GM23338 (cell line): ENCODE measurements at regions not wholly inside any gene's neighbourhood (a gene's known extent, or its start where the extent isn't known, plus 50 kb on each side); places are given as distances from the start of the nearest gene placed in this dataset.

Experiments
- ATAC-seq: fragments of 200-7000 bp; cut with Tn5 transposase; 3 replicates; pipeline ENCODE4 v1.9.1; 2020
- DNase-seq: peaks from one replicate; pipeline ENCODE4 v3.0.0-alpha.2; 2015; ENCODE audit warnings: low spot score
- H2AFZ ChIP-seq: fragments of 200-600 bp; sonication (generic); 2 replicates; pipeline ENCODE4 v1.8.0; 2016; ENCODE audit warnings: antibody characterized with exemption, mild to moderate bottlenecking, moderate library complexity
- H3F3A ChIP-seq: fragments of 200-600 bp; sonication (generic); replicated peaks from 2 replicates; pipeline ENCODE4 v1.8.0; 2017; ENCODE audit warnings: antibody characterized with exemption, mixed run types, low read depth
- H3K27ac ChIP-seq: fragments of 200-600 bp; sonication (generic); 2 replicates; pipeline ENCODE4 v1.6.1; 2016; ENCODE audit warnings: low read depth
- H3K27me3 ChIP-seq: fragments of 200-600 bp; sonication (generic); 2 replicates; pipeline ENCODE4 v1.8.0; 2016; ENCODE audit warnings: mild to moderate bottlenecking, mixed run types, moderate library complexity; ENCODE audit not compliant: insufficient read depth
- H3K36me3 ChIP-seq: fragments of 200-600 bp; sonication (generic); 2 replicates; pipeline ENCODE4 v1.8.0; 2016; ENCODE audit warnings: mild to moderate bottlenecking; ENCODE audit not compliant: insufficient read depth
- H3K4me1 ChIP-seq: fragments of 200-600 bp; sonication (generic); 2 replicates; pipeline ENCODE4 v1.8.0; 2016; ENCODE audit warnings: mild to moderate bottlenecking, moderate library complexity; ENCODE audit not compliant: insufficient read depth
- H3K4me2 ChIP-seq: fragments of 200-600 bp; sonication (generic); 2 replicates; pipeline ENCODE4 v1.7.1; 2017; ENCODE audit warnings: mixed run types
- H3K4me3 ChIP-seq: fragments of 200-600 bp; sonication (generic); 2 replicates; pipeline ENCODE4 v1.6.1; 2016; ENCODE audit warnings: mixed run types
- H3K79me2 ChIP-seq: fragments of 200-600 bp; sonication (generic); replicated peaks from 2 replicates; pipeline ENCODE4 v1.8.0; 2017; ENCODE audit warnings: mild to moderate bottlenecking; ENCODE audit not compliant: insufficient read depth
- H3K9me2 ChIP-seq: fragments of 200-600 bp; sonication (generic); 2 replicates; pipeline ENCODE4 v1.8.0; 2017; ENCODE audit not compliant: insufficient read depth
- H4K20me1 ChIP-seq: fragments of 200-600 bp; sonication (generic); replicated peaks from 2 replicates; pipeline ENCODE4 v1.8.0; 2017; ENCODE audit warnings: mild to moderate bottlenecking; ENCODE audit not compliant: insufficient read depth
- H3K27ac Mint-ChIP-seq: 2 replicates; pipeline ENCODE4 v1.8.0; 2020; ENCODE audit warnings: inconsistent platforms, mild to moderate bottlenecking, moderate library complexity, mixed read lengths
- H3K27me3 Mint-ChIP-seq: 3 replicates; pipeline ENCODE4 v1.8.0; 2022; ENCODE audit warnings: low read depth, mild to moderate bottlenecking, moderate library complexity, mixed read lengths, inconsistent platforms; ENCODE audit not compliant: insufficient read depth, poor library complexity
- H3K36me3 Mint-ChIP-seq: 3 replicates; pipeline ENCODE4 v1.8.0; 2021; ENCODE audit warnings: low read depth, mild to moderate bottlenecking, inconsistent platforms, moderate library complexity, mixed read lengths
- H3K4me1 Mint-ChIP-seq: 3 replicates; pipeline ENCODE4 v1.8.0; 2020; ENCODE audit warnings: mild to moderate bottlenecking, inconsistent platforms, mixed read lengths
- H3K4me3 Mint-ChIP-seq: 3 replicates; pipeline ENCODE4 v1.8.0; 2021; ENCODE audit warnings: moderate library complexity, mild to moderate bottlenecking, inconsistent platforms, mixed read lengths
- H3K9me3 Mint-ChIP-seq: 3 replicates; pipeline ENCODE4 v1.8.0; 2020; ENCODE audit warnings: moderate library complexity, mild to moderate bottlenecking, inconsistent platforms, mixed read lengths
- EZH2 ChIP-seq: fragments of 200-600 bp; sonication (generic); IDR thresholded peaks from one replicate; pipeline ENCODE4 v1.8.0; 2017; ENCODE audit warnings: antibody characterized with exemption, mild to moderate bottlenecking, low read depth; ENCODE audit not compliant: unreplicated experiment
- EZH2phosphoT487 ChIP-seq: fragments of 200-600 bp; sonication (generic); IDR thresholded peaks from one replicate; pipeline ENCODE4 v1.8.1; 2018; ENCODE audit warnings: antibody characterized with exemption; ENCODE audit not compliant: unreplicated experiment
- JUNB ChIP-seq: IDR thresholded peaks from one replicate; pipeline ENCODE4 v1.6.1; 2016; ENCODE audit warnings: antibody characterized with exemption; ENCODE audit not compliant: unreplicated experiment
- NANOG ChIP-seq: IDR thresholded peaks from 2 replicates; pipeline ENCODE4 v1.6.1; 2016; ENCODE audit warnings: antibody characterized with exemption, borderline replicate concordance
- POLR2AphosphoS5 ChIP-seq: IDR thresholded peaks from 2 replicates; pipeline ENCODE4 v1.6.1; 2016; ENCODE audit warnings: antibody characterized with exemption, low read depth
- ZNF114 ChIP-seq: fragments of 250-450 bp; sonication (Bioruptor Pico); IDR thresholded peaks from 2 replicates; pipeline ENCODE4 v1.5.0; 2020; ENCODE audit warnings: mild to moderate bottlenecking, moderate library complexity
- ZNF331 ChIP-seq: fragments of 250-450 bp; sonication (Bioruptor Pico); IDR thresholded peaks from 2 replicates; pipeline ENCODE4 v1.5.0; 2020; ENCODE audit warnings: low read depth, mild to moderate bottlenecking, moderate library complexity
- TF ChIP-seq, protein P1 (sequence below): IDR thresholded peaks from 2 replicates; pipeline ENCODE4 v1.6.1; 2016; ENCODE audit warnings: antibody characterized with exemption
- TF ChIP-seq, protein P2 (sequence below), 2 experiments: fragments of 200-600 bp in 1 of 2; sonication (generic) in 1 of 2; conservative IDR thresholded peaks; 2 replicates each; pipeline versions ENCODE4 v1.5.1 to v1.6.1; 2016 to 2017; ENCODE audit warnings: antibody characterized with exemption in 2 of 2, low read depth in 2 of 2, mild to moderate bottlenecking in 2 of 2, moderate library complexity in 1 of 2
- TF ChIP-seq, protein P3 (sequence below): fragments of 250-450 bp; sonication (Bioruptor Pico); IDR thresholded peaks from 2 replicates; pipeline ENCODE4 v1.5.0; 2020; ENCODE audit warnings: mild to moderate bottlenecking, moderate library complexity

DNA sequence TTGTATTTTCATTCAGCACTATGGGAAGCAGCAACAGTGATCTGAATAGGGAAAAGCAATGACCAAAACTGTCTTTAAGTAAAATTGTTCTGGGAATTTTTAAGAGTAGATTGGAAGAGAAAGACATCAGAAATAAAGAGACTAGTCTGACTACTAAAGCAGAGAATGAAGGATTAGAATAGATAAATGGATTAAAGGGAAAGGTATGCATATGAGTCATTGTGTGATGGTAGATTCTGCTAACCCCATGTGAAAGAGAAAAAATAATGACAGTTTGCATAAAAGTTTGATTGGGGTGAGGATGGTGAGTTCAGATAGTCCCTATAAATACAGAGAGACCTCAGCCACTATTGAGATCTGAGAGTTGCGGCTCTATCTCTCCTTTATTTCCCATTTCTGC, 139.6 kb upstream of the DCC start:
- Mint-ChIP-seq H3K27me3 (peaks cover 4% of the 10 kb centered on the region), H3K4me1 (peaks cover 6% of the 10 kb centered on the region; the same call in 1 of the 3 replicates), H3K27ac (peak overlapping the region; percentile 37; the same call in 1 of the 2 replicates), H3K36me3 (no peaks in the 10 kb centered on the region), H3K4me3 (no peak overlapping the region), H3K9me3 (no peaks in the 10 kb centered on the region)
- DNase-seq (no peak), ATAC-seq (no peak)
- TF ChIP-seq NANOG (no peak), ZNF114 (CRISPR knock-in tag) (no peak), ZNF331 (CRISPR knock-in tag) (no peak), POLR2AphosphoS5 (no peak)
- TF ChIP-seq, protein P1, sequence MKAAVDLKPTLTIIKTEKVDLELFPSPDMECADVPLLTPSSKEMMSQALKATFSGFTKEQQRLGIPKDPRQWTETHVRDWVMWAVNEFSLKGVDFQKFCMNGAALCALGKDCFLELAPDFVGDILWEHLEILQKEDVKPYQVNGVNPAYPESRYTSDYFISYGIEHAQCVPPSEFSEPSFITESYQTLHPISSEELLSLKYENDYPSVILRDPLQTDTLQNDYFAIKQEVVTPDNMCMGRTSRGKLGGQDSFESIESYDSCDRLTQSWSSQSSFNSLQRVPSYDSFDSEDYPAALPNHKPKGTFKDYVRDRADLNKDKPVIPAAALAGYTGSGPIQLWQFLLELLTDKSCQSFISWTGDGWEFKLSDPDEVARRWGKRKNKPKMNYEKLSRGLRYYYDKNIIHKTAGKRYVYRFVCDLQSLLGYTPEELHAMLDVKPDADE: no peak
- H2AFZ ChIP-seq: no peak overlapping the region
- H3K4me1 ChIP-seq: peaks cover 6% of the 10 kb centered on the region; the same call in 1 of the 2 replicates
- no peaks in the 10 kb centered on the region for H3K27me3 ChIP-seq
- no peaks in the 10 kb centered on the region for H3K79me2 ChIP-seq
- H3K4me2 ChIP-seq: no peak overlapping the region
- no peak overlapping the region for H3K27ac ChIP-seq
- peaks cover 20% of the 10 kb centered on the region for H3K9me2 ChIP-seq
- H4K20me1 ChIP-seq: no peaks in the 10 kb centered on the region
- no peak overlapping the region for H3K4me3 ChIP-seq
- 0 out of 2 replicates have a peak, but pooled peaks cover 3% of the 10 kb centered on the region for H3K36me3 ChIP-seq
- H3F3A ChIP-seq: no peaks in the 10 kb centered on the region

- H3K27me3 Mint-ChIP-seq: peaks cover 4% of the 10 kb centered on the region
- Histone ChIP-seq H3K79me2 (no peaks in the 10 kb centered on the region), H3K9me2 (peaks cover 20% of the 10 kb centered on the region), H4K20me1 (no peaks in the 10 kb centered on the region), H3K4me3 (no peak overlapping the region), H3K36me3 (0 out of 2 replicates have a peak, but pooled peaks cover 3% of the 10 kb centered on the region), H3K27me3 (no peaks in the 10 kb centered on the region), H3F3A (no peaks in the 10 kb centered on the region), H3K4me2 (no peak overlapping the region), H2AFZ (no peak overlapping the region; the same call in 1 of the 2 replicates), H3K27ac (no peak overlapping the region), H3K4me1 (peaks cover 6% of the 10 kb centered on the region; the same call in 1 of the 2 replicates)
- H3K4me3 Mint-ChIP-seq: no peak overlapping the region
- no peaks in the 10 kb centered on the region for H3K9me3 Mint-ChIP-seq
- ATAC-seq (no peak), DNase-seq (no peak)
- no peaks in the 10 kb centered on the region for H3K36me3 Mint-ChIP-seq
- peaks cover 6% of the 10 kb centered on the region; the same call in 1 of the 3 replicates for H3K4me1 Mint-ChIP-seq
- H3K27ac Mint-ChIP-seq: no peak overlapping the region
- TF ChIP-seq, protein P2, sequence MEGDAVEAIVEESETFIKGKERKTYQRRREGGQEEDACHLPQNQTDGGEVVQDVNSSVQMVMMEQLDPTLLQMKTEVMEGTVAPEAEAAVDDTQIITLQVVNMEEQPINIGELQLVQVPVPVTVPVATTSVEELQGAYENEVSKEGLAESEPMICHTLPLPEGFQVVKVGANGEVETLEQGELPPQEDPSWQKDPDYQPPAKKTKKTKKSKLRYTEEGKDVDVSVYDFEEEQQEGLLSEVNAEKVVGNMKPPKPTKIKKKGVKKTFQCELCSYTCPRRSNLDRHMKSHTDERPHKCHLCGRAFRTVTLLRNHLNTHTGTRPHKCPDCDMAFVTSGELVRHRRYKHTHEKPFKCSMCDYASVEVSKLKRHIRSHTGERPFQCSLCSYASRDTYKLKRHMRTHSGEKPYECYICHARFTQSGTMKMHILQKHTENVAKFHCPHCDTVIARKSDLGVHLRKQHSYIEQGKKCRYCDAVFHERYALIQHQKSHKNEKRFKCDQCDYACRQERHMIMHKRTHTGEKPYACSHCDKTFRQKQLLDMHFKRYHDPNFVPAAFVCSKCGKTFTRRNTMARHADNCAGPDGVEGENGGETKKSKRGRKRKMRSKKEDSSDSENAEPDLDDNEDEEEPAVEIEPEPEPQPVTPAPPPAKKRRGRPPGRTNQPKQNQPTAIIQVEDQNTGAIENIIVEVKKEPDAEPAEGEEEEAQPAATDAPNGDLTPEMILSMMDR (conservative IDR thresholded peaks at IDR 0.05; ENCODE audit: low read depth in 2 of 2): no peak
- no peak for TF ChIP-seq EZH2phosphoT487
- no peak for TF ChIP-seq JUNB
- TF ChIP-seq NANOG: no peak
- TF ChIP-seq EZH2: no peak
- TF ChIP-seq POLR2AphosphoS5: no peak
- TF ChIP-seq, protein P3, sequence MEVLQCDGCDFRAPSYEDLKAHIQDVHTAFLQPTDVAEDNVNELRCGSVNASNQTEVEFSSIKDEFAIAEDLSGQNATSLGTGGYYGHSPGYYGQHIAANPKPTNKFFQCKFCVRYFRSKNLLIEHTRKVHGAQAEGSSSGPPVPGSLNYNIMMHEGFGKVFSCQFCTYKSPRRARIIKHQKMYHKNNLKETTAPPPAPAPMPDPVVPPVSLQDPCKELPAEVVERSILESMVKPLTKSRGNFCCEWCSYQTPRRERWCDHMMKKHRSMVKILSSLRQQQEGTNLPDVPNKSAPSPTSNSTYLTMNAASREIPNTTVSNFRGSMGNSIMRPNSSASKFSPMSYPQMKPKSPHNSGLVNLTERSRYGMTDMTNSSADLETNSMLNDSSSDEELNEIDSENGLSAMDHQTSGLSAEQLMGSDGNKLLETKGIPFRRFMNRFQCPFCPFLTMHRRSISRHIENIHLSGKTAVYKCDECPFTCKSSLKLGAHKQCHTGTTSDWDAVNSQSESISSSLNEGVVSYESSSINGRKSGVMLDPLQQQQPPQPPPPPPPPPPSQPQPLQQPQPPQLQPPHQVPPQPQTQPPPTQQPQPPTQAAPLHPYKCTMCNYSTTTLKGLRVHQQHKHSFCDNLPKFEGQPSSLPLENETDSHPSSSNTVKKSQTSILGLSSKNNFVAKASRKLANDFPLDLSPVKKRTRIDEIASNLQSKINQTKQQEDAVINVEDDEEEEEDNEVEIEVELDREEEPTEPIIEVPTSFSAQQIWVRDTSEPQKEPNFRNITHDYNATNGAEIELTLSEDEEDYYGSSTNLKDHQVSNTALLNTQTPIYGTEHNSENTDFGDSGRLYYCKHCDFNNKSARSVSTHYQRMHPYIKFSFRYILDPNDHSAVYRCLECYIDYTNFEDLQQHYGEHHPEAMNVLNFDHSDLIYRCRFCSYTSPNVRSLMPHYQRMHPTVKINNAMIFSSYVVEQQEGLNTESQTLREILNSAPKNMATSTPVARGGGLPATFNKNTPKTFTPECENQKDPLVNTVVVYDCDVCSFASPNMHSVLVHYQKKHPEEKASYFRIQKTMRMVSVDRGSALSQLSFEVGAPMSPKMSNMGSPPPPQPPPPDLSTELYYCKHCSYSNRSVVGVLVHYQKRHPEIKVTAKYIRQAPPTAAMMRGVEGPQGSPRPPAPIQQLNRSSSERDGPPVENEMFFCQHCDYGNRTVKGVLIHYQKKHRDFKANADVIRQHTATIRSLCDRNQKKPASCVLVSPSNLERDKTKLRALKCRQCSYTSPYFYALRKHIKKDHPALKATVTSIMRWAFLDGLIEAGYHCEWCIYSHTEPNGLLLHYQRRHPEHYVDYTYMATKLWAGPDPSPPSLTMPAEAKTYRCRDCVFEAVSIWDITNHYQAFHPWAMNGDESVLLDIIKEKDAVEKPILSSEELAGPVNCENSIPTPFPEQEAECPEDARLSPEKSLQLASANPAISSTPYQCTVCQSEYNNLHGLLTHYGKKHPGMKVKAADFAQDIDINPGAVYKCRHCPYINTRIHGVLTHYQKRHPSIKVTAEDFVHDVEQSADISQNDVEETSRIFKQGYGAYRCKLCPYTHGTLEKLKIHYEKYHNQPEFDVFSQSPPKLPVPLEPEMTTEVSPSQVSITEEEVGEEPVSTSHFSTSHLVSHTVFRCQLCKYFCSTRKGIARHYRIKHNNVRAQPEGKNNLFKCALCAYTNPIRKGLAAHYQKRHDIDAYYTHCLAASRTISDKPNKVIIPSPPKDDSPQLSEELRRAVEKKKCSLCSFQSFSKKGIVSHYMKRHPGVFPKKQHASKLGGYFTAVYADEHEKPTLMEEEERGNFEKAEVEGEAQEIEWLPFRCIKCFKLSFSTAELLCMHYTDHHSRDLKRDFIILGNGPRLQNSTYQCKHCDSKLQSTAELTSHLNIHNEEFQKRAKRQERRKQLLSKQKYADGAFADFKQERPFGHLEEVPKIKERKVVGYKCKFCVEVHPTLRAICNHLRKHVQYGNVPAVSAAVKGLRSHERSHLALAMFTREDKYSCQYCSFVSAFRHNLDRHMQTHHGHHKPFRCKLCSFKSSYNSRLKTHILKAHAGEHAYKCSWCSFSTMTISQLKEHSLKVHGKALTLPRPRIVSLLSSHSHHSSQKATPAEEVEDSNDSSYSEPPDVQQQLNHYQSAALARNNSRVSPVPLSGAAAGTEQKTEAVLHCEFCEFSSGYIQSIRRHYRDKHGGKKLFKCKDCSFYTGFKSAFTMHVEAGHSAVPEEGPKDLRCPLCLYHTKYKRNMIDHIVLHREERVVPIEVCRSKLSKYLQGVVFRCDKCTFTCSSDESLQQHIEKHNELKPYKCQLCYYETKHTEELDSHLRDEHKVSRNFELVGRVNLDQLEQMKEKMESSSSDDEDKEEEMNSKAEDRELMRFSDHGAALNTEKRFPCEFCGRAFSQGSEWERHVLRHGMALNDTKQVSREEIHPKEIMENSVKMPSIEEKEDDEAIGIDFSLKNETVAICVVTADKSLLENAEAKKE (CRISPR knock-in tag): no peak
Observed at GRCh38 chr18:52200921-52201663, 138.9 kb upstream of the DCC start.
